Keratinocyte (primary cell): ENCODE measurements at regions not wholly inside any gene's neighbourhood (a gene's known extent, or its start where the extent isn't known, plus 50 kb on each side); places are given as distances from the start of the nearest gene placed in this dataset.

Experiments used
- DNase-seq: peaks from one replicate; pipeline ENCODE4 v3.0.0-alpha.2; 2011; ENCODE audit warnings: low read depth, missing footprints, low spot score
- FAIRE-seq: peaks from 2 replicates; lab custom pipeline; 2011; peaks lifted over from hg19 to GRCh38; lab: Jason Lieb, UNC
- H2AFZ ChIP-seq: 2 replicates; pipeline ENCODE4 v1.6.0; 2012; ENCODE audit warnings: low read length, control low read depth, inconsistent platforms; ENCODE audit not compliant: control insufficient read depth
- H3K27ac ChIP-seq: 2 replicates; pipeline ENCODE4 v1.5.1; 2011; ENCODE audit warnings: low read length; ENCODE audit not compliant: control insufficient read depth, insufficient read depth
- H3K27me3 ChIP-seq: 3 replicates; pipeline ENCODE4 v1.6.0; 2011; ENCODE audit warnings: low read length; ENCODE audit not compliant: control insufficient read depth, insufficient read depth; ENCODE audit errors: extremely low read depth
- H3K36me3 ChIP-seq, 2 experiments: 2 replicates in 1 of 2; 3 replicates in 1 of 2; pipeline ENCODE4 v1.5.1; 2011; ENCODE audit warnings: low read length in 2 of 2, mild to moderate bottlenecking in 1 of 2; ENCODE audit not compliant: control insufficient read depth in 2 of 2, insufficient read depth in 2 of 2; ENCODE audit errors: extremely low read depth in 1 of 2
- H3K4me1 ChIP-seq: 3 replicates; pipeline ENCODE4 v1.5.1; 2011; ENCODE audit warnings: low read length; ENCODE audit not compliant: control insufficient read depth, insufficient read depth; ENCODE audit errors: extremely low read depth
- H3K4me2 ChIP-seq: 3 replicates; pipeline ENCODE4 v1.6.0; 2011; ENCODE audit warnings: low read depth, low read length; ENCODE audit not compliant: control insufficient read depth, insufficient read depth; ENCODE audit errors: extremely low read depth
- H3K4me3 ChIP-seq, 3 experiments: fragments of 200-600 bp in 1 of 3; sonication (generic) in 1 of 3; 2 replicates in 2 of 3; 3 replicates in 1 of 3; pipeline ENCODE4 v1.5.1; 2011 to 2016; ENCODE audit warnings: low read length in 3 of 3, mild to moderate bottlenecking in 3 of 3, control low read depth in 2 of 3, inconsistent platforms in 1 of 3, low read depth in 1 of 3, mixed read lengths in 1 of 3, mixed run types in 1 of 3, moderate library complexity in 1 of 3; ENCODE audit not compliant: control insufficient read depth in 2 of 3, insufficient read depth in 2 of 3; ENCODE audit errors: extremely low read depth in 1 of 3
- H3K79me2 ChIP-seq: 2 replicates; pipeline ENCODE4 v1.6.0; 2012; ENCODE audit warnings: low read length; ENCODE audit not compliant: control insufficient read depth, insufficient read depth
- H3K9ac ChIP-seq: 3 replicates; pipeline ENCODE4 v1.6.0; 2011; ENCODE audit warnings: low read length; ENCODE audit not compliant: control insufficient read depth, insufficient read depth; ENCODE audit errors: extremely low read depth
- H3K9me1 ChIP-seq: 3 replicates; pipeline ENCODE4 v1.6.0; 2011; ENCODE audit warnings: low read length; ENCODE audit not compliant: control insufficient read depth, insufficient read depth; ENCODE audit errors: extremely low read depth
- H3K9me3 ChIP-seq: 2 replicates; pipeline ENCODE4 v1.5.1; 2012; ENCODE audit warnings: low read depth, low read length; ENCODE audit not compliant: control insufficient read depth
- H4K20me1 ChIP-seq: 3 replicates; pipeline ENCODE4 v1.6.0; 2011; ENCODE audit warnings: low read length; ENCODE audit not compliant: control insufficient read depth, insufficient read depth; ENCODE audit errors: extremely low read depth
- CTCF ChIP-seq, 3 experiments: IDR thresholded peaks in 1 of 3; conservative IDR thresholded peaks in 1 of 3; optimal IDR thresholded peaks in 1 of 3; 2 replicates in 2 of 3; 3 replicates in 1 of 3; pipeline versions ENCODE3 to v1.5.1; 2011; ENCODE audit warnings: low read length in 3 of 3, mild to moderate bottlenecking in 3 of 3, moderate library complexity in 2 of 3, control low read depth in 1 of 3, inconsistent platforms in 1 of 3; ENCODE audit not compliant: insufficient read depth in 2 of 3; ENCODE audit errors: extremely low read depth in 1 of 3
- EZH2 ChIP-seq: IDR thresholded peaks from one replicate; pipeline ENCODE4 v1.6.1; 2012; ENCODE audit warnings: inconsistent platforms, mild to moderate bottlenecking, low read length, moderate library complexity
- dilution Hi-C: fragments of 300-500 bp; cut with MboI; formaldehyde crosslinking; loops from one replicate; pipeline ENCODE4 v1.7.0; 2020; ENCODE audit warnings: low sequenced_read_pairs; ENCODE audit not compliant: extremely low pct_ligation_motif_present

- no peaks in the 10 kb centered on the region for H3K9me3 ChIP-seq
- no peak overlapping the region for H3K4me2 ChIP-seq
- no peaks in the 10 kb centered on the region for H3K79me2 ChIP-seq
- H3K27ac ChIP-seq, result no peak overlapping the region
- no peak overlapping the region for H2AFZ ChIP-seq
- H3K9ac ChIP-seq, result no peak overlapping the region
- dilution Hi-C loops, result no loop called here
- FAIRE-seq (no peak), DNase-seq (no peak)
- H3K36me3 ChIP-seq, result no peaks in the 10 kb centered on the region
- H3K27me3 ChIP-seq, result no peaks in the 10 kb centered on the region
- no peak overlapping the region for H3K4me3 ChIP-seq
- H3K4me1 ChIP-seq, result no peaks in the 10 kb centered on the region
- TF ChIP-seq CTCF (optimal IDR thresholded peaks at IDR 0.05 in 1 of 3, IDR thresholded peaks at IDR 0.05 in 1 of 3, conservative IDR thresholded peaks at IDR 0.05 in 1 of 3; ENCODE audit: extremely low read depth in 1 of 3, insufficient read depth in 2 of 3, low read length in 3 of 3), result no peak
- TF ChIP-seq EZH2, result no peak
- no peaks in the 10 kb centered on the region for H4K20me1 ChIP-seq
- H3K9me1 ChIP-seq, result no peaks in the 10 kb centered on the region
Measured at GRCh38 chr3:164370970-164371369, 707.3 kb downstream of the SI start.

GRCh38 chr3:164365242-164365641 is 713.1 kb downstream of the SI start:
- dilution Hi-C loops, result no loop called here
- FAIRE-seq, result no peak

More at GRCh38 chr3:164365242-164365641, 713.1 kb downstream of the SI start:
- no peaks in the 10 kb centered on the region for H3K27me3 ChIP-seq
- H3K9me1 ChIP-seq, result no peaks in the 10 kb centered on the region
- no peaks in the 10 kb centered on the region for H3K79me2 ChIP-seq
- no peak overlapping the region for H2AFZ ChIP-seq
- no peak for DNase-seq
- no peaks in the 10 kb centered on the region for H3K9me3 ChIP-seq
- H4K20me1 ChIP-seq, result no peaks in the 10 kb centered on the region
- no peak overlapping the region for H3K9ac ChIP-seq
- H3K4me1 ChIP-seq, result no peaks in the 10 kb centered on the region
- no peak overlapping the region for H3K27ac ChIP-seq
- H3K36me3 ChIP-seq, result no peaks in the 10 kb centered on the region
- H3K4me2 ChIP-seq, result no peak overlapping the region
- no peak for TF ChIP-seq EZH2
- TF ChIP-seq CTCF (optimal IDR thresholded peaks at IDR 0.05 in 1 of 3, IDR thresholded peaks at IDR 0.05 in 1 of 3, conservative IDR thresholded peaks at IDR 0.05 in 1 of 3; ENCODE audit: extremely low read depth in 1 of 3, insufficient read depth in 2 of 3, low read length in 3 of 3), result no peak
- no peak overlapping the region for H3K4me3 ChIP-seq
